ENCODE measurements at regions not wholly inside any gene's neighbourhood (a gene's known extent, or its start where the extent isn't known, plus 50 kb on each side); places are given as distances from the start of the nearest gene placed in this dataset.

DNA sequence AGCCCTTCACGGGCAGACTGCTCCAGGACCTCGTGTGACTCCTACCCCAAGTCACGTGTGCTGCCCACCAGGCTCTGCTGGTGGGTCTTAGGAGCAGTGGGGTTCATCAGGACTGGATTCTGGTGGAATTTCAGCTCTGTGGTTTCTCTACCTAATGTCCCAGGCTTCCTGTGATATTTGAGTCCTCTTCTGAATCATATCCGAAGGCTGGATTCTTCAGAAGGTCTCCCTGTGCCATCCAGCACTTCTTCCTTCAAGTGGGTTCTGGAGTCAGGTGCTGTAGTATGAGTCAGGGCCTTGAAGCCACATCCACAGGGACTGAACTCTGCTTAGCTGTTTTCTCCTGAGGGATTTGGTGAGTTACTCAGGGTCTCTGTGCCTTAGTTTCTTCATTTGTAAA is 850.2 kb upstream of the CELF4 start:
- no peak for DNase-seq (ENCODE audit: extremely low read depth, low read depth, low spot score)

- no peak for DNase-seq (ENCODE audit: extremely low read depth, low read depth, low spot score)
Measured at GRCh38 chr18:38413193-38413592, 847.6 kb upstream of the CELF4 start.

DNA sequence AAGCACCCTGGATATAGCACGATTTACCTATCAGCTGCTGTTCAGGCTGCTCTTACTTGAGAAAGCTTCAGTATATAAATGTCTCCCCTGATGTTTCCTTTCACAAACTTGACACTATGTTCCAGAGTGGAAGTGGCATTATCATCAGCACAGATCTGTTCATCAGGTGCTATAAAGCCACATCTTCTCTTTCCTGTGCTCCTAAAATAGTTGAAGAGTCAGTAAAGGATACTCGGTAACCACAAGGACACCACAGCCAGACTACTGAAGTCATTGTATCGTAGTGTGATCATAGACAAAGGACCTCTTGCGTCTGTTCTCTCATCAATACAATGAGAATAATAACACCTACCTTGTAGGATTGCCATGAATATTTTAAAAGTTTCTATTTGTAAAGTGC is 841.0 kb upstream of the CELF4 start:
- no peak for DNase-seq (ENCODE audit: extremely low read depth, low read depth, low spot score)

GRCh38 chr18:38402509-38402908 is 836.9 kb upstream of the CELF4 start:
- no peak for DNase-seq (ENCODE audit: extremely low read depth, low read depth, low spot score)

- DNase-seq (ENCODE audit: extremely low read depth, low read depth, low spot score): no peak
Measured at GRCh38 chr18:38397094-38397493, 831.5 kb upstream of the CELF4 start.

- DNase-seq (ENCODE audit: extremely low read depth, low read depth, low spot score): no peak
Measured at GRCh38 chr18:38386146-38386545, 820.5 kb upstream of the CELF4 start.

DNA sequence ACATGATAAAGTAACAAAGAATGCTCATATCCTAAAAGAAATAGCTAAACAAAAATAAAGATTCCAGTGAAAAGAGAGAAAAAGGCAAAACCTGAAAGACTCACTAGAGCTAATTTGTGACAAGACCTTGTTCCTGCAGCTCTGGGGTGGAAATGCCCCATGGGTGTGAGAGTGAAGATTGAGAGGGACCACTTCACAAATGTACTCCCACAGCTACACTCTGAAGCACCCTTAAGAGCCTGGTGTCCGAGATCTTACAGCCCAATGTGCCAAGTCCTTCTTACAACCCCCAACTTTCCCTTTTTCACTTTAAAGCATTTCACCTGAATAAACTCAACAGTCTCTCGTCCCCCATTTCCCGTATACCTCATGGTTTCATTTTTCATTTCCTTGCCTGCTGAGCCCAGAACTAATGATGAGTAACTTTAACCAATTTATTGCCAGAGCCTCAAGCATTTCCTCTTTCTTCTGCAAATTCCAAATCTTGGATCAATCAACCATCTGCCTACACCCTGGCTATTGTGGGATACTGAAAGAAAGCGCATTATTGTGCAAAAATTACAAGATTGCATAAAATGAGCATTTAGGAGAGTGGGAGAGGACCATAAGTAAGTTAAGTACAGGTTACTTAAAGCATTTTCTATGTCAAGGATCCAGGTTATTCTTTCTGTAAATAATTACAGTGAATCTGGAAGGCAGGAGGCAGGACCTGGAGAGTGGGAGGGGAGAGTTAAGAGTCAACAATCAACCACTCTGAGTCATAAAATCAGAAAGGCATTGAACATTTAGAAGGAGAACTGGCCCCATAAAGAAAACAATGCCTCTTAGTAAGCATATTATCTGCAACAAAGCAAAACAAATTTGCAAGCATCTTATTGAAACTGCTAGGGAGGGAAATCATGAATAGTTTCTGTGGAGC is 804.4 kb upstream of the CELF4 start:
- no peak for DNase-seq (ENCODE audit: extremely low read depth, low read depth, low spot score)

GRCh38 chr18:38368886-38369285 is 803.3 kb upstream of the CELF4 start:
- DNase-seq (ENCODE audit: extremely low read depth, low read depth, low spot score): no peak

GRCh38 chr18:38368246-38368645 is 802.6 kb upstream of the CELF4 start:
- no peak for DNase-seq (ENCODE audit: extremely low read depth, low read depth, low spot score)

DNA sequence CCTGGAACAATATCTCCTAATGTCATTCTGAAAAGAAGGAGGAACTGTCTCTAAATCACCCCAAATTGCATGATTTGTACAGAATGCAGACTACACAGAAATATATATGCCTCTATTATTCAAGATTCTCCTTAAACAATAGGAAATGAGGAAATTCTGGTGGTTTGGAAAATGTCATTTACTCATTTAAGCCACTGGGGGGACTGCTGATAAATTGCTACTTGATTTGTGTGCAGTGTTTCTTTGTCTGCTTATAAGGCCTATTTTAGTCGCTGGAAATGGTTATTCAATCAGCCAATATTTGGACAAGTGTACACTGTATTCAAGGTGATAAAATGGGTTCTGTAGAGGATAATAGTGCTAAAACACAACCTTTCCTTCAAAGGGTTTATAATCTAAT is 801.9 kb upstream of the CELF4 start:
- no peak for DNase-seq (ENCODE audit: extremely low read depth, low read depth, low spot score)

DNA sequence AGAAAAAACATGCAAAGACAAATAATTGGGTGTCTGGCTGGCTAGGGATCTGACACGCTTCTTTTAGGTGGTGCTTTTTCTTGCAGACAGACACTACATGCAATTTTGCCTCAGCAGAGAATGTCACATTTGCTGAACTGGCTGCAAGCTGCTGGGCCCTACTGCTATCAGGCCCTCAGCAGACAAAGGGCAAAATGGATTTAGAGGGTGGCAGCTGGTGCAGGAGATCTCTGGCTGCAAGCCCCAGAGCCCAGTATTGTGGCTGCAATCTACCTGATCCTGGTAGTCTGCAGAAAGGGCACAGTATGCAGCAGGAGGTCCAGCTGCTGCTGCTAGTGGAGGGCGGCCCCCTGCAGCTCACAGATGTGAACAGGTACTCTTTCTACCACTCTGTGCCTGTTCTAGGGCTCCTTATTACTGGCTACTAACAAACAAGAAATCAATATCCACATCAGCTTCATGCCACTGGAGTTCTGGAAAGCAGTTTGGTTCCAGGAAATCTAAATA is 796.7 kb upstream of the CELF4 start:
- DNase-seq (ENCODE audit: extremely low read depth, low read depth, low spot score): no peak

DNA sequence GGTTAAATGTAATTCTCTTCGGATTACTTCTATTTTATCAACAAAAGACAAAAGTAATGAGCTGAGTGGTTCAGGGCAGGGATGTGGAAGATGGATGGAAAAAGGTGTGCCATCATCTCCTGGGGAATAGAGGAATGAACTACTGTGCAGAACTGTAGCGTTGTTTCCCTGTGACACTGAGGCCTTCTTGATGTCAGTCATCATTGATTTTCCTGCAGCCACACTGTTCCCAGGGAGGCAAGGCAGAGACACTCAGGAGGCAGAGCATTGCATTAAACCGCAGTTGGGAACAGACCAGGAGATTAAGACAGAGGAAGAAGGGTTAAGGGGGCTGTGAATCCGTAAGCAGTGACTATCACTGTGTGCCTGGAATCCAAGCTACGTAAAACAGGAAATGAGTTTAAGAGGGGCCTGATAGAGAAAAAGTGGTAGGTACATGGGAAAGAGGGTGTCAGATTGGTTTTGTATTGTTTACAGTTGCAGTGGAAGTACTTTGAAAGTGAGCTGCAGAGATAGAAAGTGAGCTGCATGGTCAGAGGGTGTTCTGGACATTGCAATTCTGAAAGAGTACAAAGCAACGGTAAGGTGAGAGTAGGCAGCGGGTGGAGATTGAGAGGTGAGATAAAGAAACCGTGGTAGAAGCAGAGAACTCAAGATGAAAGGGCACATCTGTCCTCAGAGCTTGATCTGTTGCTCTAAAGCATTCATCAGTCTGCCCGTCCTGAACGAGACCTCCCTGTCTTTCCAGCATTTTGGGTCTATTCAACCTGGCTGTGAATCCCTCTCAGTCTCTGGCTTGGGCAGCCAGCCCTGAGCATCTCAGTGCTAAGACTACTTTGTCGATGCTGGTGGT is 793.4 kb upstream of the CELF4 start:
- no peak for DNase-seq (ENCODE audit: extremely low read depth, low read depth, low spot score)

DNA sequence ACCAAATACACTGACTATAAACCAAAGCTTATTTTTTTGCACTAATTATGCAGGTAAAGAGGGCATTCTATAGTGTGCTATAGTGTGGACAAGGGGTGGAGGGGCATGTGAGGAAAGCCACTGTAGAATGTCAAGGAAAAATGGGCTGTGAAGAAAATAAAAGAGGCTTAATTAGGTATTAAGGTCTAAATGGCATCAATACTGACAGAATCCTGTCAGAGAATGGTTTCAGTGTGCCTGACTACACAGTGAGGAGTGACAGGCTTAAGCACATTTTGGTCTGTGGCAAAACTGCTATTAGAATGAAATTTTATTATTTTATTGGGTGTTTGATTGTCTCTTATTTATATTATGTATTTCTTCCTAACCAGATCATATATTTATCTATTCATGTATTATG is 787.6 kb upstream of the CELF4 start:
- DNase-seq (ENCODE audit: extremely low read depth, low read depth, low spot score): no peak

- no peak for DNase-seq (ENCODE audit: extremely low read depth, low read depth, low spot score)
Measured at GRCh38 chr18:38350141-38350540, 784.5 kb upstream of the CELF4 start.

- DNase-seq (ENCODE audit: extremely low read depth, low read depth, low spot score): no peak
Measured at GRCh38 chr18:38330573-38330972, 765.0 kb upstream of the CELF4 start.

GRCh38 chr18:38329145-38329544 is 763.5 kb upstream of the CELF4 start:
- no peak for DNase-seq (ENCODE audit: extremely low read depth, low read depth, low spot score)

DNA sequence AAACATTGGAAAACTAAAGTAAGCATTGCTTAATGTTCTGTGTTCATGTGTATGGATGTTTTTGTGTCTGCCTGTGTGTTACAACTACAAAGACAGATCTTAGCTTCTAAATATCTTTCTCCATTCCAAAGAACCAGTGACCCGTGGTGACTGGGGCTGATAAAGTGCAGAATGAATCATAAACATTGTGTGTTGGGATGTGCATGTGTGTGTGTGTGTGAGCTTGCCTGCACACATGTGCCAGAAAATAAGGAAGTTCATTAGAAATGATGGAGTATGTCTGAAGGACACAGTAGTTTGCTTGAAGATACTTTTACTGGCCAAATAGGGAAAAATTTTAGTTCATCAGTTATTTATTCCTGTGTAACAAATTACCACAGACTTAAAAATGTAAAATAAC is 756.6 kb upstream of the CELF4 start:
- DNase-seq (ENCODE audit: extremely low read depth, low read depth, low spot score): no peak

DNA sequence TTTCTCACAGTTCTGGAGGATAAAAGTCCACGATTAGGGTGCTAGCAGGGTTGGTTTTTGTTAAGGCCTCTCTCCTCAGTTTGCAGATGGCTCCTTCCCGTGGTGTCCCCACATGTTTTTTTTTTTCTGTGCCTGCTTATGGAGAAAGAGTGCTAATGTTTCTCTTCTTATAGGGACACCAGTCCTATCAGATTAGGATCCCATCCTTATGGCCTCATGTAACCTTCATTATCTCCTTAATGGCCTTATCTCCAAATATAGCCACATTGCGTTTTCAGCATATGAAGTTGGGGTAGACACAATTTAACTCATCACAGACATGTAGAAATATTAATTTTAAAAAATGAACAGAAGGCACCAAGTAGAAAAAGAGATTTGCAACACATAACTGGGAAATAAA is 755.7 kb upstream of the CELF4 start:
- no peak for DNase-seq (ENCODE audit: extremely low read depth, low read depth, low spot score)

DNA sequence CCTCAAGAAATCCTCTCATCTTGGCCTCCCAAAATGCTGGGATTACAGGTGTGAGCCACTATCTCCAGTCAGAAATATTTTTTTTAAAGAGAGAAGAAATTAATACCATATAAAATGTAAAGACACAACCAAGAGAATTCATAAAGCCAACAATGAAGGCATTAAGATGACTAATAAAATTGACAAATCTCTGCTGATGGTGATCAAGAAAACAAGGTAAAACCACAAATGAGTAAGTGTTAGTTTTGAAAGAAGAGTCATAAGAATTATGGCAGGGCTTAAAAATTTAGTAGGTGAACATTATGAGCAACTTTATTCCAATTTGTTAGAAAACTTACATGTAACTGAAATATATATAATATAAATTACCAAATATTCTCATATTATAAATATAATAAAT is 752.8 kb upstream of the CELF4 start:
- DNase-seq (ENCODE audit: extremely low read depth, low read depth, low spot score): no peak

GRCh38 chr18:38313831-38314230 is 748.2 kb upstream of the CELF4 start:
- DNase-seq (ENCODE audit: extremely low read depth, low read depth, low spot score): no peak

DNA sequence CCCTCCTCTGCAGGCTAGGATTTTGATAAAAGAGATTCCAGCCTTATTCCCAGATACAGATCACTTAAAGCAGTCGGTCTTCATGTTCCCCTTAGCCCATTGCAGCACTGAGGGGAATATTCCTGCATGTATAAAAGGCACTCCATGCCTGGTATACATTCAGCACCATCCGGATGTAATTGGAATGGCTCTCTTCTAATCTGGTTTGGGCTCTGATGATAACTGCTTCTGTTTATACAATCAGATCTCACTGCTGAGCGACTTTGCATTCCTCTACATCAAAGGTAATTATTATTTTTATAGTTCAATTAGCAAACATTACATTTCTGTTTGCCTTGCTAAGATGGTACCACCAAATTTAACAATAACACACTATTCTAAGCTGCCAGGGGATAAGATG is 746.9 kb upstream of the CELF4 start:
- DNase-seq (ENCODE audit: extremely low read depth, low read depth, low spot score): no peak

GRCh38 chr18:38310936-38311335 is 745.3 kb upstream of the CELF4 start:
- no peak for DNase-seq (ENCODE audit: extremely low read depth, low read depth, low spot score)

All from glomerular endothelial cell (primary cell).